Esophagus squamous epithelium (tissue), 4 donors: ENCODE measurements at regions not wholly inside any gene's neighbourhood (a gene's known extent, or its start where the extent isn't known, plus 50 kb on each side); places are given as distances from the start of the nearest gene placed in this dataset.

ENCODE experiments used
- POLR2A ChIP-seq, 4 donors: fragments of 450-650 bp; IDR thresholded peaks; one replicate each; pipeline ENCODE4 v1.6.1; 2017; ENCODE audit warnings: antibody characterized with exemption in 4 of 4, mild to moderate bottlenecking in 4 of 4, moderate library complexity in 3 of 4
- TF ChIP-seq, protein P1 (sequence below), 6 experiments: fragments of 450-650 bp in 4 of 6; fragments of 200-600 bp in 2 of 6; sonication (generic) in 2 of 6; IDR thresholded peaks; one replicate each; pipeline ENCODE4 v1.5.1; 2016 to 2019; ENCODE audit warnings: antibody characterized with exemption in 6 of 6, mild to moderate bottlenecking in 4 of 6, moderate library complexity in 4 of 6

DNA sequence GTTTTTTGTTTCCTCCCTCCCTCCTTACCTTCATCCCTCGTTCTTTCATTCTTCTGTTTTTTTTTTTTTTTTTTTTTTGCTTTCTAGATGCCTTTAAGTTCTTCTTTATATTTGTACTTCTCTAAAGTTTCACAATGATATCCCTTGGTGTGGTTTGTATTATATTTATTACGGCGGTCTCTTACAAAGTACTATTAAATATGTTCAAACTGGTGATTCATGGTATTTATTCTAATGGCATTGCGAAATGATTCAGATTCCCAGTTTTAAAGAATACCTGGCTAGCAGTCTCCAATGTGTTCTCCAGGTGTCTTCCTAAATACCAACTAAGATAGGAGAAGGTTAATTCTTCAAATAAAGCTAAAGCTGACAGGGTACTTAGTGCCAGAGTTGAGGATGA lies 690.1 kb upstream of the COX7C start:
- TF ChIP-seq, protein P1, sequence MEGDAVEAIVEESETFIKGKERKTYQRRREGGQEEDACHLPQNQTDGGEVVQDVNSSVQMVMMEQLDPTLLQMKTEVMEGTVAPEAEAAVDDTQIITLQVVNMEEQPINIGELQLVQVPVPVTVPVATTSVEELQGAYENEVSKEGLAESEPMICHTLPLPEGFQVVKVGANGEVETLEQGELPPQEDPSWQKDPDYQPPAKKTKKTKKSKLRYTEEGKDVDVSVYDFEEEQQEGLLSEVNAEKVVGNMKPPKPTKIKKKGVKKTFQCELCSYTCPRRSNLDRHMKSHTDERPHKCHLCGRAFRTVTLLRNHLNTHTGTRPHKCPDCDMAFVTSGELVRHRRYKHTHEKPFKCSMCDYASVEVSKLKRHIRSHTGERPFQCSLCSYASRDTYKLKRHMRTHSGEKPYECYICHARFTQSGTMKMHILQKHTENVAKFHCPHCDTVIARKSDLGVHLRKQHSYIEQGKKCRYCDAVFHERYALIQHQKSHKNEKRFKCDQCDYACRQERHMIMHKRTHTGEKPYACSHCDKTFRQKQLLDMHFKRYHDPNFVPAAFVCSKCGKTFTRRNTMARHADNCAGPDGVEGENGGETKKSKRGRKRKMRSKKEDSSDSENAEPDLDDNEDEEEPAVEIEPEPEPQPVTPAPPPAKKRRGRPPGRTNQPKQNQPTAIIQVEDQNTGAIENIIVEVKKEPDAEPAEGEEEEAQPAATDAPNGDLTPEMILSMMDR (IDR thresholded peaks at IDR 0.05), result no peak
- TF ChIP-seq POLR2A (IDR thresholded peaks at IDR 0.05), result no peak
